K562 (cell line): ENCODE measurements at regions not wholly inside any gene's neighbourhood (a gene's known extent, or its start where the extent isn't known, plus 50 kb on each side); places are given as distances from the start of the nearest gene placed in this dataset.

ENCODE experiments used
- ATAC-seq: fragments of 200-7000 bp; cut with Tn5 transposase; 3 replicates; pipeline ENCODE4 v1.9.1; 2020; ENCODE audit warnings: moderate library complexity
- BruUV-seq: library from RNA; stranded (reverse); fragments of 400-500 nt; replicated peaks from 2 replicates; lab custom pipeline; 2021; lab: Mats Ljungman, UMichigan
- CTCF ChIA-PET: fragments of 300-600 bp; formaldehyde crosslinking; extraction: SDS; loops from one replicate; lab custom pipeline; 2021; ENCODE audit warnings: low intra/inter-chr PET ratio; lab: Yijun Ruan, JAX
- POLR2A ChIA-PET: fragments of 300-600, 350-650 bp; sonication (Branson Sonifier 250); formaldehyde crosslinking; extraction: SDS; loops from one replicate; lab custom pipeline; 2021; ENCODE audit warnings: antibody characterized with exemption, inconsistent platforms; lab: Yijun Ruan, JAX
- DNase-seq, 4 experiments: peaks; one replicate each; pipeline versions ENCODE4 v3.0.0 to v3.0.0-alpha.2; 2011 to 2018; ENCODE audit warnings: low spot score in 3 of 4, mixed read lengths in 3 of 4; ENCODE audit errors: extremely low read depth in 1 of 4
- FAIRE-seq: peaks from 2 replicates; lab custom pipeline; 2011; peaks lifted over from hg19 to GRCh38; lab: Jason Lieb, UNC
- H2AFZ ChIP-seq: 2 replicates; pipeline ENCODE4 v1.6.0; 2011; ENCODE audit warnings: low read depth, low read length, control low read depth, inconsistent platforms
- H3K27ac ChIP-seq: fragments of 200-600 bp; 3 replicates; pipeline ENCODE4 v1.8.0; 2011; ENCODE audit warnings: low read depth, mild to moderate bottlenecking, control low read depth, inconsistent platforms, low read length, moderate library complexity, mixed read lengths; ENCODE audit errors: extremely low read depth
- H3K27me3 ChIP-seq, 2 experiments: fragments of 300-600 bp in 1 of 2; 2 replicates in 1 of 2; 3 replicates in 1 of 2; pipeline versions ENCODE4 v1.6.0 to v1.8.0; 2011; ENCODE audit warnings: inconsistent platforms in 2 of 2, low read length in 2 of 2, mild to moderate bottlenecking in 1 of 2, mixed read lengths in 1 of 2, moderate library complexity in 1 of 2; ENCODE audit not compliant: control insufficient read depth in 2 of 2, insufficient read depth in 2 of 2
- H3K36me3 ChIP-seq: fragments of 300-600 bp; 3 replicates; pipeline ENCODE4 v1.8.0; 2011; ENCODE audit warnings: mild to moderate bottlenecking, low read length, inconsistent platforms; ENCODE audit not compliant: control insufficient read depth, insufficient read depth
- H3K4me1 ChIP-seq, 2 experiments: fragments of 200-600 bp in 1 of 2; replicated peaks in 1 of 2; 2 replicates in 1 of 2; 3 replicates in 1 of 2; pipeline versions ENCODE4 v1.5.1 to v1.8.0; 2011; ENCODE audit warnings: inconsistent platforms in 2 of 2, low read length in 2 of 2, mild to moderate bottlenecking in 1 of 2, mixed read lengths in 1 of 2, moderate library complexity in 1 of 2; ENCODE audit not compliant: control insufficient read depth in 2 of 2, insufficient read depth in 2 of 2
- H3K4me2 ChIP-seq: 2 replicates; pipeline ENCODE4 v1.6.1; 2011; ENCODE audit warnings: low read length, control low read depth, inconsistent platforms, mixed read lengths; ENCODE audit not compliant: insufficient read depth
- H3K4me3 ChIP-seq: fragments of 200-600 bp; sonication (generic), shearing (Covaris generic); 2 replicates; pipeline ENCODE4 v1.5.1; 2016; ENCODE audit warnings: control low read depth, inconsistent platforms
- H3K79me2 ChIP-seq: fragments of 200-600 bp; 3 replicates; pipeline ENCODE4 v1.8.0; 2011; ENCODE audit warnings: low read length, inconsistent platforms; ENCODE audit not compliant: control insufficient read depth, insufficient read depth
- H3K9ac ChIP-seq, 2 experiments: 2 replicates each; pipeline versions ENCODE4 v1.6.0 to v1.6.1; 2011; ENCODE audit warnings: low read depth in 2 of 2, low read length in 2 of 2, control low read depth in 1 of 2, inconsistent platforms in 1 of 2, mild to moderate bottlenecking in 1 of 2, mixed read lengths in 1 of 2; ENCODE audit not compliant: insufficient read depth in 1 of 2
- H3K9me1 ChIP-seq: one replicate; pipeline ENCODE4 v1.6.0; 2011; ENCODE audit warnings: inconsistent platforms, mild to moderate bottlenecking, low read length, moderate library complexity; ENCODE audit not compliant: control insufficient read depth, insufficient read depth
- H3K9me3 ChIP-seq: replicated peaks from 2 replicates; pipeline ENCODE4 v1.5.1; 2011; ENCODE audit warnings: low read depth, low read length, inconsistent platforms; ENCODE audit not compliant: control insufficient read depth, insufficient read depth
- H4K20me1 ChIP-seq: replicated peaks from 2 replicates; pipeline ENCODE4 v1.6.1; 2011; ENCODE audit warnings: low read length, inconsistent platforms, mixed read lengths; ENCODE audit not compliant: control insufficient read depth, insufficient read depth
- ETV5 ChIP-seq: sonication (generic); formaldehyde crosslinking; IDR thresholded peaks from 2 replicates; pipeline ENCODE4 v1.4.0; 2020; ENCODE audit warnings: low read depth, mild to moderate bottlenecking, missing genetic modification reagents
- HSF4 ChIP-seq: fragments of 250-450 bp; sonication (Bioruptor Pico); IDR thresholded peaks from 2 replicates; pipeline ENCODE4 v2.1.2; 2022; ENCODE audit warnings: mild to moderate bottlenecking, moderate library complexity, borderline replicate concordance
- NCOA2 ChIP-seq, 2 experiments: fragments of 450-650 bp; IDR thresholded peaks; 2 replicates each; pipeline ENCODE4 v1.6.1; 2018; ENCODE audit warnings: mild to moderate bottlenecking in 2 of 2, moderate library complexity in 1 of 2; ENCODE audit not compliant: partially characterized antibody in 2 of 2
- RCOR1 ChIP-seq, 2 experiments: IDR thresholded peaks; 2 replicates each; pipeline ENCODE4 v1.6.1; 2012; ENCODE audit warnings: low read depth in 2 of 2, low read length in 2 of 2, borderline replicate concordance in 1 of 2, improper control_type of control experiment in 1 of 2
- TRIM28 ChIP-seq: fragments of 450-650 bp; IDR thresholded peaks from 2 replicates; pipeline ENCODE4 v1.6.1; 2017
- WGBS: fragments of 100-300 bp; shearing (Covaris generic); methylation state at CpG from one replicate; pipeline ENCODE4 v1.1.6; 2016; ENCODE audit warnings: low coverage, mixed read lengths; ENCODE audit not compliant: insufficient coverage; ENCODE audit errors: missing lambda C conversion rate; 5-methylcytosine and 5-hydroxymethylcytosine counted together
- in situ Hi-C: fragments of 300-500 bp; cut with MboI; formaldehyde crosslinking; loops from 4 replicates; pipeline ENCODE4 v1.15.0; 2018; ENCODE audit warnings: inconsistent platforms, mixed read lengths
- intact Hi-C: fragments of 100-400 bp; cut with micrococcal nuclease; formaldehyde crosslinking; loops from 2 replicates; pipeline ENCODE4 v1.14.2; 2022
- TF ChIP-seq, protein P1 (sequence below): IDR thresholded peaks from 2 replicates; pipeline ENCODE4 v1.6.1; 2016; ENCODE audit warnings: missing genetic modification characterization, missing compliant biosample characterization
- TF ChIP-seq, protein P2 (sequence below): sonication (generic); formaldehyde crosslinking; IDR thresholded peaks from 2 replicates; pipeline ENCODE4 v1.8.0; 2023; ENCODE audit warnings: mild to moderate bottlenecking, missing genetic modification reagents
- TF ChIP-seq, protein P3 (sequence below): fragments of 200-800 bp; sonication (Bioruptor generic); IDR thresholded peaks from 2 replicates; pipeline ENCODE4 v1.6.1; 2017; ENCODE audit warnings: missing genetic modification characterization, missing compliant biosample characterization
- TF ChIP-seq, protein P4 (sequence below): sonication (generic); formaldehyde crosslinking; IDR thresholded peaks from 2 replicates; pipeline ENCODE4 v1.4.0; 2020; ENCODE audit warnings: mild to moderate bottlenecking, missing genetic modification reagents

DNA sequence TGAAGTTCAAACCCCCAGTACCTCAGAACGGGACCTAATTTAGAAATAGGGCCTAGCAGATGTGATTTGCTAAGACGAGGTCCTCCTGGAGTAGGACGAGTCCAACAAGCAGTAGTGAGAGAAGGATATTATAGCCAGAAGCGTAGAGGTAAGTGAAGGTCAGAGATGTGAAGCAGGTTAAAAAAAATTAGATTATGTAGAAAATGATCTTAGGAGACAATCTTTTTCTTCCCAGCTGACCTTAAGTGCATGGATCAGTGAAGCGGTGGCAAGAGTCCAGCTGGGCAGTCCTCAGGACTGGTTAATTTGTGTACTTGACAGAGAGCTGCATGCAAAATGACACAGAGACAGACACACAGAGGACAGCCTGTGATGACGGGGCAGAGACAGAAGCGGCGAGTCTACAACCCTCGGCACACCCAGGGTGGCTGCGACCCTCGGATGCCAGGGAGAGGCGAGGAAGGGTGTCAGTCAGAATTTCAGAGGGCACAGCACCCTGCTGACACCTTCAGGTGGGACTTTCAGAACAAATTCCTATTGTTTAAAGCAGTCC, 131.4 kb upstream of the IRX4 start:
- H3K4me1 ChIP-seq = no peaks in the 10 kb centered on the region; a peak in 1 of 5 replicates
- H3K4me2 ChIP-seq = no peak overlapping the region
- no peaks in the 10 kb centered on the region for H3K79me2 ChIP-seq
- no peak for ATAC-seq
- no peak overlapping the region for H2AFZ ChIP-seq
- peaks cover 4% of the 10 kb centered on the region for H4K20me1 ChIP-seq
- DNase-seq = no peak
- FAIRE-seq = no peak
- no peaks in the 10 kb centered on the region for H3K36me3 ChIP-seq
- ChIA-PET POLR2A (no interaction called here), CTCF (no interaction called here)
- no peak overlapping the region for H3K27ac ChIP-seq
- BruUV-seq = no TSS peak
- peaks cover 21 to 59% of the 10 kb centered on the region in 2 experiments; a peak in 3 of 5 replicates for H3K27me3 ChIP-seq
- intact Hi-C loops (no loop called here), in situ Hi-C loops (no loop called here)
- TF ChIP-seq, protein P1, sequence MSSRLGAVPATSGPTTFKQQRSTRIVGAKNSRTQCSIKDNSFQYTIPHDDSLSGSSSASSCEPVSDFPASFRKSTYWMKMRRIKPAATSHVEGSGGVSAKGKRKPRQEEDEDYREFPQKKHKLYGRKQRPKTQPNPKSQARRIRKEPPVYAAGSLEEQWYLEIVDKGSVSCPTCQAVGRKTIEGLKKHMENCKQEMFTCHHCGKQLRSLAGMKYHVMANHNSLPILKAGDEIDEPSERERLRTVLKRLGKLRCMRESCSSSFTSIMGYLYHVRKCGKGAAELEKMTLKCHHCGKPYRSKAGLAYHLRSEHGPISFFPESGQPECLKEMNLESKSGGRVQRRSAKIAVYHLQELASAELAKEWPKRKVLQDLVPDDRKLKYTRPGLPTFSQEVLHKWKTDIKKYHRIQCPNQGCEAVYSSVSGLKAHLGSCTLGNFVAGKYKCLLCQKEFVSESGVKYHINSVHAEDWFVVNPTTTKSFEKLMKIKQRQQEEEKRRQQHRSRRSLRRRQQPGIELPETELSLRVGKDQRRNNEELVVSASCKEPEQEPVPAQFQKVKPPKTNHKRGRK (tag) = no peak
- TF ChIP-seq TRIM28 (no peak), ETV5 (CRISPR knock-in tag) (no peak), HSF4 (no peak), RCOR1 (IDR thresholded peaks at IDR 0.05; ENCODE audit: borderline replicate concordance in 1 of 2, low read depth in 2 of 2, low read length in 2 of 2) (no peak), NCOA2 (IDR thresholded peaks at IDR 0.05; ENCODE audit: partially characterized antibody in 2 of 2) (no peak)
- TF ChIP-seq, protein P2, sequence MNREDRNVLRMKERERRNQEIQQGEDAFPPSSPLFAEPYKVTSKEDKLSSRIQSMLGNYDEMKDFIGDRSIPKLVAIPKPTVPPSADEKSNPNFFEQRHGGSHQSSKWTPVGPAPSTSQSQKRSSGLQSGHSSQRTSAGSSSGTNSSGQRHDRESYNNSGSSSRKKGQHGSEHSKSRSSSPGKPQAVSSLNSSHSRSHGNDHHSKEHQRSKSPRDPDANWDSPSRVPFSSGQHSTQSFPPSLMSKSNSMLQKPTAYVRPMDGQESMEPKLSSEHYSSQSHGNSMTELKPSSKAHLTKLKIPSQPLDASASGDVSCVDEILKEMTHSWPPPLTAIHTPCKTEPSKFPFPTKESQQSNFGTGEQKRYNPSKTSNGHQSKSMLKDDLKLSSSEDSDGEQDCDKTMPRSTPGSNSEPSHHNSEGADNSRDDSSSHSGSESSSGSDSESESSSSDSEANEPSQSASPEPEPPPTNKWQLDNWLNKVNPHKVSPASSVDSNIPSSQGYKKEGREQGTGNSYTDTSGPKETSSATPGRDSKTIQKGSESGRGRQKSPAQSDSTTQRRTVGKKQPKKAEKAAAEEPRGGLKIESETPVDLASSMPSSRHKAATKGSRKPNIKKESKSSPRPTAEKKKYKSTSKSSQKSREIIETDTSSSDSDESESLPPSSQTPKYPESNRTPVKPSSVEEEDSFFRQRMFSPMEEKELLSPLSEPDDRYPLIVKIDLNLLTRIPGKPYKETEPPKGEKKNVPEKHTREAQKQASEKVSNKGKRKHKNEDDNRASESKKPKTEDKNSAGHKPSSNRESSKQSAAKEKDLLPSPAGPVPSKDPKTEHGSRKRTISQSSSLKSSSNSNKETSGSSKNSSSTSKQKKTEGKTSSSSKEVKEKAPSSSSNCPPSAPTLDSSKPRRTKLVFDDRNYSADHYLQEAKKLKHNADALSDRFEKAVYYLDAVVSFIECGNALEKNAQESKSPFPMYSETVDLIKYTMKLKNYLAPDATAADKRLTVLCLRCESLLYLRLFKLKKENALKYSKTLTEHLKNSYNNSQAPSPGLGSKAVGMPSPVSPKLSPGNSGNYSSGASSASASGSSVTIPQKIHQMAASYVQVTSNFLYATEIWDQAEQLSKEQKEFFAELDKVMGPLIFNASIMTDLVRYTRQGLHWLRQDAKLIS (CRISPR knock-in tag) = no peak
- TF ChIP-seq, protein P3, sequence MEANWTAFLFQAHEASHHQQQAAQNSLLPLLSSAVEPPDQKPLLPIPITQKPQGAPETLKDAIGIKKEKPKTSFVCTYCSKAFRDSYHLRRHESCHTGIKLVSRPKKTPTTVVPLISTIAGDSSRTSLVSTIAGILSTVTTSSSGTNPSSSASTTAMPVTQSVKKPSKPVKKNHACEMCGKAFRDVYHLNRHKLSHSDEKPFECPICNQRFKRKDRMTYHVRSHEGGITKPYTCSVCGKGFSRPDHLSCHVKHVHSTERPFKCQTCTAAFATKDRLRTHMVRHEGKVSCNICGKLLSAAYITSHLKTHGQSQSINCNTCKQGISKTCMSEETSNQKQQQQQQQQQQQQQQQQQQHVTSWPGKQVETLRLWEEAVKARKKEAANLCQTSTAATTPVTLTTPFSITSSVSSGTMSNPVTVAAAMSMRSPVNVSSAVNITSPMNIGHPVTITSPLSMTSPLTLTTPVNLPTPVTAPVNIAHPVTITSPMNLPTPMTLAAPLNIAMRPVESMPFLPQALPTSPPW = no peak
- TF ChIP-seq, protein P4, sequence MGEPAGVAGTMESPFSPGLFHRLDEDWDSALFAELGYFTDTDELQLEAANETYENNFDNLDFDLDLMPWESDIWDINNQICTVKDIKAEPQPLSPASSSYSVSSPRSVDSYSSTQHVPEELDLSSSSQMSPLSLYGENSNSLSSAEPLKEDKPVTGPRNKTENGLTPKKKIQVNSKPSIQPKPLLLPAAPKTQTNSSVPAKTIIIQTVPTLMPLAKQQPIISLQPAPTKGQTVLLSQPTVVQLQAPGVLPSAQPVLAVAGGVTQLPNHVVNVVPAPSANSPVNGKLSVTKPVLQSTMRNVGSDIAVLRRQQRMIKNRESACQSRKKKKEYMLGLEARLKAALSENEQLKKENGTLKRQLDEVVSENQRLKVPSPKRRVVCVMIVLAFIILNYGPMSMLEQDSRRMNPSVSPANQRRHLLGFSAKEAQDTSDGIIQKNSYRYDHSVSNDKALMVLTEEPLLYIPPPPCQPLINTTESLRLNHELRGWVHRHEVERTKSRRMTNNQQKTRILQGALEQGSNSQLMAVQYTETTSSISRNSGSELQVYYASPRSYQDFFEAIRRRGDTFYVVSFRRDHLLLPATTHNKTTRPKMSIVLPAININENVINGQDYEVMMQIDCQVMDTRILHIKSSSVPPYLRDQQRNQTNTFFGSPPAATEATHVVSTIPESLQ (CRISPR knock-in tag) = no peak
- no peaks in the 10 kb centered on the region for H3K9me1 ChIP-seq
- H3K4me3 ChIP-seq = no peak overlapping the region
- no peak overlapping the region for H3K9ac ChIP-seq
- H3K9me3 ChIP-seq = no peaks in the 10 kb centered on the region
- WGBS = under 1% methylated on average over 12 of the region's 12 CpGs
